ENCODE measurements at regions not wholly inside any gene's neighbourhood (a gene's known extent, or its start where the extent isn't known, plus 50 kb on each side); places are given as distances from the start of the nearest gene placed in this dataset.
A peak's percentile ranks its signal among the peaks of the same experiment; 100 is the strongest.
"Not testable (repeated sequence)": the region's sequence is repeated elsewhere in the genome, so short reads cannot be mapped to it uniquely, and the experiment has no call there.

DNA sequence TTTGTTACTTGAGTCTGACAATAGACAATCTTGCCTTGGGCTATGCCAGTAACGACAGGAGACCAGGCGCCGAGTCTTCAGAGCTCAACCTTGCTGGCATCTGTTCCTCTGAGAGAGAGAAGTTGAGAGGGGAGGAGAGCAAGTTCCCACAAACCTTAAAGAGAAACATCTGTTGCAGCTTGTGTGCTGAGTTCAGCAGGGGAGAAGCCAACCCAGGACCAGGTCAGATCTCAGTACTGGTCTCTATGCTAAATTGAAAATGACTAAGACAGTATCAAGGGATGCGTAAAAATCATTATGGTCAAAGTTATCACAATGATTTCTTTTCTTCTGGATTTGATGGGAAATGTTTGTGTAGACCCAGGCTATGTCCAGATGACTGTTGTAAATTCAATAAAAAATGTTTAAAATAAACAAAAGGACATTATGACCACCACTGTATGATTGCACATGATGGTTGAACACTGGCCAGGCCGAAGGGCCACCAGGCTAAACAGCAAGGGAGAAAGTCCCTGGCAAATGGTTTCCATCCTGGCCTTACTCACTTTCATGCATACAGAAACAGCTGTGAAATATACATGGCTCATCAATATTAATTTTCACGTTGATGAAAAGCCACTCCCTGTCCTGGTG lies 100.3 kb upstream of the PMAIP1 start:
- DNase-seq = peak; percentile 60

DNA sequence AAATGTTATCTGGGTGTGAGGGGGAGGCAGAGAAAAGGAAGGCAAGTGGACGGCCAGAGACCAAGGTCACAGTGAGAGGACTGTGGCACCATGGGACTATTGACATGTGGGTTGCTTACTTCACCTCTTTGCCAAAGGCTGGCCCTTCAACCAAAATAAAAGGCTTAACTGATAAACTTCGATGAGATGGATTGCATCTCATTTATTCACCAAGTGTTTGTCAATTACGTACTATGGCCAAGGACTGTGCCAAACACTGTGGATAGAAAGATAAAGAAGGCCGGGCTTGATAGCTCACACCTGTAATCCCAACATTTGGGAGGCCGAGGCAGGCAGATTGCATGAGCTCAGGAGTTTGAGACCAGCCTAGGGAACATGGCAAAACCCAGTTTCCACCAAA lies 98.7 kb upstream of the CCBE1 start:
- no peak for DNase-seq

DNA sequence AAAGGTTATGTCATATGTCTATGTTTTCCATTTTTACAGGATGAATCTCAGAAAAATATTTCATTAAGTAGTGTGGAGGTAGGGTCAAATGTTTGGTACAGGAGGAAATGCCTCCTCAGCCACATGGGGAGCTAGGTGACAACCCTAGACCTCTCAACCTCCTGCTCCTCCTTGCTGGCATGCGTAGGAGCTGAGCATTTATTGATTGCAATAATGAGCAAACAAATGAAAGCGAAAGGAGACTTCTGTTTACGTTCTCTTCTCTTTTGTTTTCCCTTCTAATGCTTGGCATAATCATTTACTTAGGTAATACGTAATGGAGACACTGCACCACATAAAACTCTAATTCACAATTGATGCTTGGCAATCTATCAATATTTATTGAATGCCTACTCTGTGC lies 95.1 kb upstream of the CCBE1 start:
- no peak for DNase-seq

DNA sequence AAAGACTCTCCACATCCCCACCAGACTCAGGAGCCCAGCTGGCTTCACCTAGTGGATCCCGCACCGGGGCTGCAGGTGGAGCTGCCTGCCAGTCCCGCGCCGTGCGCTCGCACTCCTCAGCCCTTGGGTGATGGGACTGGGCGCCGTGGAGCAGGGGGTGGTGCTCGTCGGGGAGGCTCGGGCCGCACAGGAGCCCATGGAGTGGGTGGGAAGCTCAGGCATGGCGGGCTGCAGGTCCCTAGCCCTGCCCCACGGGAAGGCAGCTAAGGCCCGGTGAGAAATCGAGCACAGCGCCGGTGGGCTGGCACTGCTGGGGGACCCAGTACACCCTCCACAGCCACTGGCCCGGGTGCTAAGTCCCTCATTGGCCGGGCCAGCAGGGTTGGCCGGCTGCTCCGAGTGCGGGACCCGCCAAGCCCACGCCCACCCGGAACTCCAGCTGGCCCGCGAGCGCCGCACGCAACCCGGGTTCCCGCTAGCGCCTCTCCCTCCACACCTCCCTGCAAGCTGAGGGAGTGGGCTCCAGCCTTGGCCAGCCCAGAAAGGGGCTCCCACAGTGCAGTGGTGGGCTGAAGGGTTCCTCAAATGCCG lies 93.2 kb upstream of the CCBE1 start:
- DNase-seq = not testable (repeated sequence)

DNA sequence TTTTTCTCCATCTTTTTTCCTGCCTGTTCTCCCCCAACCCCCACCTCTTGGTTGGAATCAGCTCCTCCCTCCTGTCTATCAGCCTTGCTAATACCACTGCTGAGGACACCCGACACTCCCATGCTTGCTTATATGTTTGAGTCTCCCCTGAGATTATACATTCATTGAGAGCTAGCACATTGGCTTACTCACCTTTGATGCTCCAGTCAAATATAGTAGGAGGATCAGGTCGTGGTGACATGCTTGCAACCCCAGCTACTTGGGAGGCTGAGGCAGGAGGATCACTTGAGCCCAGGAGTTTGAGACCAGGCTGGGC lies 91.5 kb upstream of the CCBE1 start:
- peak; percentile 31 for DNase-seq

DNA sequence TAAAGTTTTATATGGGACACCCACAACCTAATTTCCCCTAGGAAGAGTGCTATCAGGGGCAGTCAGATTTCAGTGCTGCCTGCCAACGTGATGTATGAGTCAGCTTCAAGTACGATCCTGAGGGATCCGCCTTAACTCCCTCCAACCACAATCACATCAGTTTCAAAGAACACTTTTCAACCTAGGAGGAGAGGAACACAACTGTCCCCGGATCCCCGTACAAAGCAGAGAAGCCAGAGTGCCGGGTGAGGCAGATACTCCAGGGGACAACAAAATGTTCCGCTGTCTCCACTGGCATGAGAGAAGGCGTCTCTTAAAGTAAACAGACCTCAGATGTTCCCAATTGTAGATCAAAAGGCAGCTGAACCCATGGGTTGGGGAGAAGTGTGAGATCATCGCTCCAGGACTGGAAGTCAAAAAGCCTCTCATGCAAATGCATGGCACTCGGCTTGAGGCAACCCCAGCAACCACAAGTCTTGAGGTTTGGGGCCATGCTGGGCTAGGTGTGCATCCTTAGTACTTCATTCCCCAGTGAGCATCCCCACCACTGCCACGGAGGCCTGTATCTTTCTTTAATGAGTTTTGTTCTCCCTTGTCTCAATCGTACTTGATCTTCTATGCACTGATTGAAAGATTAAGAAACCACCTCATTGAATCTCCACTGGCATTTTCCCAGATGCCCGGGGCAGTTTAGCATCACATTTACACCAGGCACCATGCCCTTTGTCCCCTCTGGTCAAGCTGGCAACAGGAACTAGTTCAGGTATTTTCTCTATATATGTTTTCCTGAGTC lies 91.0 kb upstream of the CCBE1 start:
- peak; percentile 79 for DNase-seq

DNA sequence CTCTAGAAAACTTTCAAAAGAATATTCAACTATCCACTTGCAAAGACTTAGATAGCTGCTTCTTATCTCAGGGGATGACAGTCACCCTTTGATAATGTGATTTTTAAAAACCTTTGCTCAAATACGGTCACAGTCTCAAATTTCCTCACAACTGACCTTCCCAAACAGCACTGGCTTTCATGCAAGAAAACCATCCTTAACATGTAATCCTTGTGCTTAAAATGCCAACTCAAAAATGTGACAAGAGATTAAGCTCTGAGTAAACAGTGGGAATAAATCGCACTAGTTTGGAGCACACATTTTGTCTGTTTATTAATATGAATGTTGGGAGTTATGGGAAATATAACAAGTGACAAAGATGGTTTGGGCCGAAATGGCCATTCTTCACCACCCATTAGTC lies 87.5 kb upstream of the CCBE1 start:
- DNase-seq = no peak

DNA sequence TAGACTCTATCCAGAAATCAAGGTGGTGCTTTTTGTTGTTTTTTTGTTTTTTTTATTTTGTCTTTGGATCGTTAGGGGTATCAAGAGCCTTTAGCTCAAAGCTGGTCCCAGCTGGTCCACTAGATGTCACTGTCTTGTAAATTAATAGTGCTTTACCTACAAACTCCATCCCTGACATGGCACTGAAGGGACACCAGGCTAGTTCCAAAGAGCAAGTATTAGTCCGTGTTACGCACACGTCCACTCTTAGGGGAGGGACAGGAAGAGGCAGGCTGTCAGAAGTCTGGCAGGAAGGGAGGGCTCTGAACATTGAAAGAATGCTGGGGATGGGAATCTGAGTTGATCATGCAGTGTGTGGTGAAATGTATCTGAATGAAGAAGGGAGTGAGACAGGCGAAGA lies 85.9 kb upstream of the CCBE1 start:
- peak; percentile 77 for DNase-seq

DNA sequence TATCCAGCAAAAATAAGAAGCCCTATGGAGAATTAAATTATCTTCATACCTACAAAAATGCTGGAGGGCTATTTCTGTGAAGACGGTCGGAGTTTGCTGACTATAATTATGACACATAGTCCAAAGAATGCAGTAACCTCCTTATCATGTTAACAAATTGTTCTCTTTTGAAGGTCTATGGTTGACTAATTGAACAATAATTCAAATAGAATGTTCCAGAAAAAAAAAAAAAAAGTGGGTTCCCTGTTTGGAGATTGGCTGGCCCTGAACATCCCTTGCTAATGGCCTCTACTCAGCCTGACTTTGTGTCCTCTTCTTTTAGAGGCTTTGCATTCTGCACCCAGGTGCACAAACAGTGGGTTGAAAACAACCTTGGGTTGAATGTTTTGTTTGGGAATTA lies 82.8 kb upstream of the CCBE1 start:
- DNase-seq = peak; percentile 86

DNA sequence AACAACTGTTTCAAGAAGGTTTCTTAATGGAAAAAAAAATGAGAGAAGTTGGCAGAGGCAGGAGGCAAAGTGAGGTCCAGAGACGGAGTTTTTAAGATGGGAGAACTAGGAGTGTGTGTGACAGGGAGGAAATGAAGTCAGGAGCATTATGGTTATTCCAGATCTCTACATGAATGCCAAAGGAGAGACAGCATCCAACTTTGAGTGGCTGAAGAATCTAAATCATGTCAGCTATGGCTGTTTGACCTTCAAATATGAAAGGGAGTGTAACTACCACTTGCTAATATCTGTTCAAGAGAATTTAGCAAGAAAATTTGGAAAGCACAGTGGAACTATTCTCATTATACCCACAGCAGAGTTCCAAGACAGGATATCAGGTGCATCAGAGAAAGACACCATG lies 81.2 kb upstream of the CCBE1 start:
- no peak for DNase-seq

DNA sequence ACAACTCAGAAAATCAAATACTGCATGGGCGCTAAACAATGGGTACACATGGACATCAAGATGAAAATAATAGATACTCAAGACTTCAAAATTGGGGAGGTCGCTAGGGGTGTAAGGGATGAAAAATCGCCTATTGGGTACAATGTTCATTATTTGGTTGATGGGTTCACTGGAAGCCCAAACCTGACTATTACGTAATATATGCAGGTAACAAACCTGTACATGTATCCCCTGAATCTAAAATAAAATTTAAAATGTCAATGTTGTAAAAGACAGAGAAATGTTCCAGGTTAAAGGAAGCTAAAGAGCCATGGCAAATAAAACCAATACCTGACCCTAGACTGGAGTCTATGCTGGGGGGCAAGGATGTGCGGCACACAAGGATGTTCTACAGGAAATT lies 80.4 kb upstream of the CCBE1 start:
- DNase-seq = no peak

DNA sequence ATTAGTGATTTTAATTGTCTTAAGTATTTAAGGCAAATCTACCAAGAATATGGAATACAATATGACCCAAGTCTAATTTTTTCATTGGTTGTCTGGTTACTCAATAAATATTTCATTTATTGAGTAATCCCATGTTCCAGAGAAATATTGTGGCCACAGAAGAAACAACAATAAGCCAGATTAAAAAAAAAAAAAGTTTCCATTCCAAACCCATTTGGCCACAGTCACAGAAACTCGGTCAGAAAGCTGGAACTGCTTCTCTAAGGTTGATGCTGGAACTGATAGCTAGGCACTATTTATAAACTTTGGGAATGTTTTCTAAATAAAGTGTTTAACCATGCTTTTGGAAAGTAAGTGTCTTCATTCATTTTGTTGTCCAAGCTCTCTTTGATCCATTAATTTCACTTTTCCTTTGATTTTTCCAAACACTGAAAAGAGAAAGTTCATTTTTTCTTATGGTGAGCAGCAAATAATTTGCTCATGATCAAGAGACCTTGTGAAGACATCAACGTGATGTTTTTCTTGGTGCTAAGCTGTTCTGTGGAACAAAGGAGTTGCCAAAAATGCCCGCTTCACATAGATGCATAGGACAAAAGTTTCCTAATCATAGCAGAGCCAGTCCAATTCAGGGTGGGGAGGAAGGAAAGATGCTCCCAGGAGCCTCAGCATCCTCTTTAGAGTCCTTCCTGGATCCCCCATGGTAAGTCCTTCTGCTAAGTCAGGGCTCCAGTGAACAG lies 72.1 kb upstream of the CCBE1 start:
- peak; percentile 46 for DNase-seq

DNA sequence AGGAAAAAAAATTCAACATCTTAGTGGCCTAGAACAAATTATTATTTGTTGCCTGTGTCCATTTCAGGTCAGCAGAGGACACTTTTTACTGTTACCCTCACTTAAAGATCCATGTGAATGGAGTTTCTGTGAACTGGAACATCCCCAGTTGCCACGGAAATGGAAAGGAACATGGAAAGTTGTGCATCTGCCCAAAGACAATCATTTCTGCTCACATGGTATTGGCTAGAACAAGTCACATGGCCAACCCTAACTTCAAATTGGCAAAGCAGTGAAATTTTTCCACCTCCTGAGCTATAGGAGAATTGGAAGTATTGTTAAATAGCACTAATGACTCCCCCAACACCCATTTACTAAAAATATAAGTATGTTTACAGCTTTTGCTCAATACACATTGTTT lies 71.2 kb upstream of the CCBE1 start:
- DNase-seq = no peak

DNA sequence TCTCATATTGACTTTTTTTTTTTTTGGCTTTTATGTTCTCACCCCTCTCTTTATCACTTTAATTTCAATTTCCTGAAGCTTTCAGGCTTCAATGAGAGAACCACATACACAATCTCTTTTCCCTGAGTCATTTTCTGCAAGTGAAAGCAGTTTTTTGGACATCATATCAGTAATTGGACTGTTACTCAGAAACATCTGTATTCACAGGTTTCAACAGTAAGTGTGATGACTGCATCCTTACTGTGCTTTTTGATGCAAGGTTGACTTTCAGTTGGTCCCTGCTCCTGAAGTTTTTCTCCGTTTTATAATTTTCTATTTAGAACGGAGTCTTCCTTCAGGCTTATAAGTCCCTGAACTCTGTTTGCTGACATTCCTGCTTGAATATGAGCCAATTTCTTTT lies 70.5 kb upstream of the CCBE1 start:
- peak; percentile 52 for DNase-seq

DNA sequence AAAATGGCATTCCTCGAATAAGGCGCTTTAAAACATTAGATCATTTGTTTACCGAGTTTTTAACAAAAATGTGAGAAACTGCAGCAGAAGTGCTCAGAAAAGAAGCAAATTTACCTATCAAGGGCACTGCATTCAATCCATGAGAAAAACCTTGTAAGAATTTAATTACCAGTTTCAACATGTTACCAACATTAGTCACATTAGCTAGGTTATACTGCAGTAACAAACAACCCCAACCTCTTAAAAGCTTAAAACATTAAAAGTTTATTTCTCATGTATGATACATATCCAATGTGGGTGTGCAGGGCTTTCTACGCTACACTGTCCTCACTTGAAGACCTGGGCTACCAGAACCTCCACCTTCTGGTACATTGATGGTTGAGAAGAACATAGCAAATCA lies 68.1 kb upstream of the CCBE1 start:
- DNase-seq = no peak

DNA sequence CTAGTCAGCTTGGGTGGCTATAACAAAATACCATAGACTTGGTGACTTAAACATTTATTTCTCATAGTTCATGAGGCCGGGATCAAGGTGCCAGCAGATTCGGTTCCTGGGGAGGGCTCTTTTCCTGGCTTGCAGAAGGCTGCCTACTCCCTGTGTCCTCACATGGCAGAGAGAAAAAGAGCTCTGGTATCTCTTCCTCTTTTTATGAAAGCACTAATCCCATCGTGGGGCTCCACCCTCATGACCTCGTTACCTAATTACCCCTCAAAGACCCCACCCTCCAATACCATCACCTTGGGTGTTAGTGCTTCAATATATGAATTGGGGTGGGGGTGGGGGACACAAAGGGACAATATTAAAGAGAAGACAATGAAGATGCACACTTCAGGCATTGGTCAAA lies 67.1 kb upstream of the CCBE1 start:
- DNase-seq = no peak

DNA sequence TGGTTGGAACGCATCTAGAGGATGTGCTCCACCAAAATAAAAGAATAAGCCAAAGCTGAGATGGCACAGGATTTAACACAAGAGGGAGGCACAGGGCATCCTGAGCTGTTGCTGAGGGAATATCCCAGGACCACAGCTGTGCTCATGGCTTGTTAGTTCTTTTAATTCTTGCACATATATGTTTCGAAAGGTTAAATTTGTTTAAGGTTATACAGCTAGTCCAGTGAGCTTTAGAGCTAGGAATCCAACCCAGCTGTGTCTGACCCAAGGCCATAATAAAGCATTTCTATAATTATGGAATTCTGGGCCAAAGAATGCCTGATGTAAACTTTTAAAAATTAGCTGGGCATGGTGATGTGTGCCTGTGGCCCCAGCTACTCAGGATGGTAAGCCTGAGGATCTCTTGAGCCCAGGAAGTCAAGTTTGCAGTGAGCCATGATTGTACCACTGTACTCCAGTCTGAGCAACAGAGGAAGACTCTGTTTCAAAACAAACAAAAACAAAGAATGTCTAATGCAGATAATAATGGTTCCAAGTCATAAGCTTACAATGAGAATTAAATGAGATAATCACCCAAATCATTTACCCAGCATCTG lies 66.4 kb upstream of the CCBE1 start:
- DNase-seq = no peak

DNA sequence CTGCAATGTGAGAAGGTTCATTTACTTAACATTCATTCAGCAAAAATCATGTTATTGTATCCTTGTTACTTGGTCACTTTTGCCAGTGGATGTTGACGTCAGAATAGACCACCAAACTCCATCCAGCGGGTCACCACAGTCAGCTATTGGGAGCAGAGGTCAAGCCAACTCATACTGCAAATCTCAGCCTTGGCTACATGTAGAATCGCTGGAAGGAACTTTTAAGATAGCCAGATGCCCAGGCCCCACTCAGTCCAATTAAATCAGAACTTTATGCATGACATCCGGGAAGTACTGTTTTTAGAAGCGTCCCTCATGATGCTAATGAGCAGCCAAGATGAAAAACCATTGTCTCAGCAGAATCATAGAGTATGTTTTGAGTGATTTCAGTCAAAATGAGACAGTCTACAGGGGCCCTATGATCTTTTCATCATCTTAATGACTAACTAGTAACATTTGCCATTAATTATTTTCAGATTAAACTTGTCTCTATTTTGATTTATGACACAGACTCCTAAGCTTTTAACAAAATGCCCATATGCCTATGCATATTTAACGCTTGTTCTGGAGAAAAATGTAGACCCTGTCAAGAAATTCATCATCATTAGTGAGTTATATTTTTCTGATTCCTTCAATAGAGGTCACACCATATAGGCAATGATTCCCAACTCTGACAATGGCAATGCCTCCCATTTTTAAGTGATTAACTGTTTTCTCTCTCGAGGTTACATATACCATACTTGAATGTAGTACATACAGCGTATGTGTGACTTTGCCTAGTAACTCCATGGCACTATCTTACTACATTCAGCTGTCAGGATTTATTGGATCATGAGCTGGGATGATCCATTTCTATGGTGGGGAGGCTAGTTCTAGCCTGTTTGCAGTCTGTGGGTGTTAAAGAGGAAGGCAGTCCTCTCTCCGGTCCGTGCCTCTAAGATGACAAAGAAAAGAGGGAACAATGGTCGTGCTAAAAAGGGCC lies 63.7 kb upstream of the CCBE1 start:
- DNase-seq = peak; percentile 59

DNA sequence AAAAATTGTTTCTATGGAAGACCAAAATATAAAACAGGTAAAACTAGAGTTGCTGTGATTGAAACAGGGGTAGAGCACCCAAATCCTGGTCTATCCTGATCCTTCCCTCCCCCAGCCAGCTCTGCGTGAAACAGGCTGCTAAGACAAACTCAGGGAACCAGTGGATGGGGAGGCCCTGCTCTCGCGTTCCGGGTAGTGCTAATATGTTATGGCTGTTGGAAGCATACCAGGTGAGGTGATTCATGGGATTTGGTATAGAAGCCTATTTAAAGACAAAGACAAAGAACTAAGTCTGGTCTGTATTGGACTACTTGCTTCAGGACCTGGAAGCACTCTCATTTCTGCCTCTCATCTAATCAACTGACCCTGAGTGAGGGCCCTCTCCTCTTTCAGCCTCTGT lies 63.0 kb upstream of the CCBE1 start:
- DNase-seq = peak; percentile 75

DNA sequence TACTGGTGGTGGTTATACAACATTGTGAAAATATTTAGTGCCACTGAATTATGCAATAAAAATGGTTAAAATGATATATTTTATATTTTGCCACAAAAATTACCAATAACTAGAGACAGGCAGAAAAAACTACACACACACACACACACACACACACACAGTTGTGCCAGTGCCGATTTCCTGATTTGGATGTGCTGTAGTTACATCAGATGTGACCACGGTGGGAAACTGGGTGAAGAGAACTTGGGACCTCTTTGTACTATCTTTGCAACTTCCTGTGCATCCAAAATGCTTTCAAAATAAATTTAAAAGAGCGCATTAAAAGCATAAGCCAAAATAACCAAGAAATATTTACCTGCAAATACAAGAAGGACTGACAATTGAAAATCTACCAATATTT lies 61.6 kb upstream of the CCBE1 start:
- no peak for DNase-seq

DNA sequence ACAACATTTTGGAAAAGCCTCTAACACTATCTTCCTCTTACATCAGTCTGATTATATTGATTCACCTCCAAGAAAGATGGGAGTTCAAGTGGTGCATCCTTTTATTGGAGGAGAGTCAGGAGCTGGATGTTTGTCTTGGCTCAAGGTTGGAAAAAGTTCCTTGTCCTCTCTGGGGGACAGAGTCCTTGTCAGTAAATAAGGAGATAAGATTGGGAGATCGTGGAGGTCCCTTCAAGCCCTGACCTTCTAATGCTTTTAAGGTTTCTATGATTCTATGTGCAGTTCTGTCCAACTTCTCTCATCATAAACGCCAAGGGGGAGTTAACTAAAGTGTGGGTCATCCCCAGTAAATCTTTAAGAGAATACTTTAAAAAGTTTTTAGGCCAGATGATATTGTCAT lies 60.9 kb upstream of the CCBE1 start:
- DNase-seq = no peak

DNA sequence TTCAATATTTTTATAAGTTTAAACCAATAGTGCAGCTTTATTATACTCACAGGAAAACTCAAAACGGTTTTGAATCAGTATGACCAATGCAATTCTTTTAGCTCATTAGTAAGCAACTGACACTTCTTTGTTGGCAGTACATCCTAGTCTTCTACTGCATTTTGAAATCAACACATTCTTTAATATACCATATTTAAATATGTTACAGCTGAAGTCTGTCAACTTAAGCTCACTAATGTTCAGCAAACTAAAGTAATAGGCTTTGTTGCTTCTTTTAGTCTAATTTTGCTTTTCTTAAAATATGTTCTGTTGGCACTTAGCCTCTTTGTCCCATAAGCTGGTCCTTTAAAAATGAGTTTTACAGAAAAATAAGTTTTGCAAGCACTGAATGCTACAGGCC lies 55.4 kb upstream of the CCBE1 start:
- DNase-seq = peak; percentile 5

All from fibroblast of upper back skin (primary cell).